ENCODE measurements at regions not wholly inside any gene's neighbourhood (a gene's known extent, or its start where the extent isn't known, plus 50 kb on each side); places are given as distances from the start of the nearest gene placed in this dataset.
"Not testable (repeated sequence)": the region's sequence is repeated elsewhere in the genome, so short reads cannot be mapped to it uniquely, and the experiment has no call there.

GRCh38 chr7:69422574-69422985 lies 175.7 kb upstream of the AUTS2 start:
- no peak overlapping the region for H3K4me3 ChIP-seq (replicated peaks; ENCODE audit: low read depth, low read length)
- TF ChIP-seq CTCF (IDR thresholded peaks at IDR 0.05; ENCODE audit: low read length, missing control alignments) = no peak
- no peak for DNase-seq (ENCODE audit: low read depth)

- no peak for TF ChIP-seq CTCF (IDR thresholded peaks at IDR 0.05; ENCODE audit: low read length, missing control alignments)
- H3K4me3 ChIP-seq (replicated peaks; ENCODE audit: low read depth, low read length) = no peak overlapping the region
- no peak for DNase-seq (ENCODE audit: low read depth)
Measured at GRCh38 chr7:69426705-69427104, 171.6 kb upstream of the AUTS2 start.

- no peak overlapping the region for H3K4me3 ChIP-seq (replicated peaks; ENCODE audit: low read depth, low read length)
- no peak for DNase-seq (ENCODE audit: low read depth)
- TF ChIP-seq CTCF (IDR thresholded peaks at IDR 0.05; ENCODE audit: low read length, missing control alignments) = no peak
Measured at GRCh38 chr7:69428089-69428488, 170.2 kb upstream of the AUTS2 start.

GRCh38 chr7:69429911-69430383 lies 168.3 kb upstream of the AUTS2 start:
- H3K4me3 ChIP-seq (replicated peaks; ENCODE audit: low read depth, low read length) = no peak overlapping the region
- DNase-seq (ENCODE audit: low read depth) = peak; percentile 7
- TF ChIP-seq CTCF (IDR thresholded peaks at IDR 0.05; ENCODE audit: low read length, missing control alignments) = no peak

GRCh38 chr7:69430384-69431021 lies 167.8 kb upstream of the AUTS2 start:
- H3K4me3 ChIP-seq (replicated peaks; ENCODE audit: low read depth, low read length) = no peak overlapping the region
- no peak for TF ChIP-seq CTCF (IDR thresholded peaks at IDR 0.05; ENCODE audit: low read length, missing control alignments)
- no peak for DNase-seq (ENCODE audit: low read depth)

- DNase-seq (ENCODE audit: low read depth) = no peak
- no peak overlapping the region for H3K4me3 ChIP-seq (replicated peaks; ENCODE audit: low read depth, low read length)
- no peak for TF ChIP-seq CTCF (IDR thresholded peaks at IDR 0.05; ENCODE audit: low read length, missing control alignments)
Measured at GRCh38 chr7:69431626-69432025, 166.6 kb upstream of the AUTS2 start.

- not testable (repeated sequence) for DNase-seq (ENCODE audit: low read depth); H3K4me3 ChIP-seq (replicated peaks; ENCODE audit: low read depth, low read length)
Measured at GRCh38 chr7:69432276-69432675, 166.0 kb upstream of the AUTS2 start.
